NCI-H510A (cell line): ENCODE measurements at regions not wholly inside any gene's neighbourhood (a gene's known extent, or its start where the extent isn't known, plus 50 kb on each side); places are given as distances from the start of the nearest gene placed in this dataset.
"Not testable (repeated sequence)": the region's sequence is repeated elsewhere in the genome, so short reads cannot be mapped to it uniquely, and the experiment has no call there.

Experiments
- DNase-seq: peaks from one replicate; lab custom pipeline; 2025; lab: John Stamatoyannopoulos, UW

DNA sequence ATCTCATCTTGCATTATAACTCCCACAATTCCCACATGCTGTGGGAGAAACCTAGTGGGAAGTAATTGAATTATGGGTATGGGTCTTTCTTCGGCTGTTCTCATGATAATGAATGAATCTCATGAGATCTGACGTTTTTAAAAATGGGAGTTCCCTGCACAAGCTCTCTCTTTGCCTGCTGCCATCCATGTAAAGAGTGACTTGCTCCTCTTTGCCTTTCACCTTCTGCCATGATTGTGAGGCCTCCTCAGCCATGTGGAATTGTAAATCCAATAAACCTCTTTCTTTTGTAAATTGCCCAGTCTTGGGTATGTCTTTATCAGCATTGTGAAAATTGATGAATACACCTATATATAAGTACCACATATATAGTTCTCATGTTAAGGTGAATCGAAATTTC lies 961.7 kb upstream of the COX7C start:
- DNase-seq = no peak

DNA sequence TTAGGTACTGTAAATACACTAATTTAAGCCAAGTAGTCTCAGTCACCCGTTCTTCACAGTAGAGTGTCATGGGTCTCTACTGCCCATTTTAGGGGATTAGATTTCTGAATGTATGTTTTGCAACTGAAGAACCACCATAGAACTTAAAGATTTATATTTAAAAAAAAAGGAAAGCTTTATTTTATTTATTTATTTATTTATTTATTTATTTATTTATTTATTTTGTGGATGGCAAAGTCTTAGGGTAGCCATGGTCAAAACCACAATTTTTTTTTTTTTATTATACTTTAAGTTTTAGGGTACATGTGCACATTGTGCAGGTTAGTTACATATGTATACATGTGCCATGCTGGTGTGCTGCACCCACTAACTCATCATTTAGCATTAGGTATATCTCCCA lies 960.4 kb upstream of the COX7C start:
- DNase-seq = not testable (repeated sequence)

DNA sequence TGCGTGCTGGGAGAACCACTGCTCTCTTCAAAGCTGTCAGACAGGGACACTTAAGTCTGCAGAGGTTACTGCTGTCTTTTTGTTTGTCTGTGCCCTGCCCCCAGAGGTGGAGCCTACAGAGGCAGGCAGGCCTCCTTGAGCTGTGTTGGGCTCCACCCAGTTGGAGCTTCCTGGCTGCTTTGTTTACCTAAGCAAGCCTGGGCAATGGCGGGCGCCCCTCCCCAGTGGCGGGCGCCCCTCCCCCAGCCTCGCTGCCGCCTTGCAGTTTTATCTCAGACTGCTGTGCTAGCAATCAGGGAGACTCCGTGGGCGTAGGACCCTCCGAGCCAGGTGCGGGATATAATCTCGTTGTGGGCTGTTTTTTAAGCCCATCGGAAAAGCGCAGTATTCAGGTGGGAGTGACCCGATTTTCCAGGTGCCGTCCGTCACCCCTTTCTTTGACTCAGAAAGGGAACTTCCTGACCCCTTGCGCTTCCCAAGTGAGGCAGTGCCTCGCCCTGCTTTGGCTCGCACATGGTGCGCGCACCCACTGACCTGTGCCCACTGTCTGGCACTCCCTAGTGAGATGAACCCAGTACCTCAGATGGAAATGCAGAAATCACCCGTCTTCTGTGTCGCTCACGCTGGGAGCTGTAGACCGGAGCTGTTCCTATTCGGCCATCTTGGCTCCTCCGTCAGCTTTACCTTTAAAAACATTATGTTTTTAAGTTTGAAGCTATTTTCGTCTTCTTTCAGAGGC lies 954.6 kb upstream of the COX7C start:
- DNase-seq = not testable (repeated sequence)

- no peak for DNase-seq
Observed at GRCh38 chr5:85663708-85664031, 954.1 kb upstream of the COX7C start.

DNA sequence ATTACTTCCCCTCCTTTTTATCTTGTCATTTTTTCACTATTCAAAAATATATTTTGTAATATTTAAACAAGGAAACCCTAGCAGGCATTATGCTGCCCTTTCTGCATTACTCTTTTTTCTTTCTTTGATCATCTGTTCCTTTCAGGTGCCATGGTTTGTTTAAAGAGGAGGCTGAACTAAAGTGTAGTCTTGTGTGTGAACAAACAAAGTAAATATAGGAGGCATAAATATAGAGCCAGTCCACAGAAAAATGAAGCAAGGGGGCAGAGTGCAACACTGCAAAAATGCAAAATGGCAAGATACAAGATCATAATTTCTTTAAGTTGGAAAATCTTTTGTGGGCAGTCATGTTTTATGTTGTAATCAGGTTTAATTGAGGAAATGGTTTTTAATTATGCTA lies 947.3 kb upstream of the COX7C start:
- no peak for DNase-seq

GRCh38 chr5:85671223-85671970 lies 946.3 kb upstream of the COX7C start:
- DNase-seq = no peak

DNA sequence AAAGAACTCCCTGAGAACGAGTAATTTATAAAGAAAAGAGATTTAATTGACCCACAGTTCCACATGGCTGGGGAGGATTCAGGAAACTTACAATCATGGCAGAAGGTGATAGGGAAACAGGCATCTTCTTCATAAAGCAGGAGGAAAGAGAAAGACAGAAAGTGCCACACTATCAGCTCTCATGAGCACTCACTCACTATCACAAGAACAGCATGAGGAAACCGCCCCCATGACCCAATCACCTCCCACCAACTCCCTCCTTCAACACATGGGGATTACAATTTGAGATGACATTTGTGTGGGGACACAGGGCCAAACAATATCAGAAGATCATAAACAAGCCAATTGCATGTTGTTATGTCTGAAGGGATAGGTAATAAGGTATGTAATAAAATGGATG lies 935.9 kb upstream of the COX7C start:
- DNase-seq = no peak

DNA sequence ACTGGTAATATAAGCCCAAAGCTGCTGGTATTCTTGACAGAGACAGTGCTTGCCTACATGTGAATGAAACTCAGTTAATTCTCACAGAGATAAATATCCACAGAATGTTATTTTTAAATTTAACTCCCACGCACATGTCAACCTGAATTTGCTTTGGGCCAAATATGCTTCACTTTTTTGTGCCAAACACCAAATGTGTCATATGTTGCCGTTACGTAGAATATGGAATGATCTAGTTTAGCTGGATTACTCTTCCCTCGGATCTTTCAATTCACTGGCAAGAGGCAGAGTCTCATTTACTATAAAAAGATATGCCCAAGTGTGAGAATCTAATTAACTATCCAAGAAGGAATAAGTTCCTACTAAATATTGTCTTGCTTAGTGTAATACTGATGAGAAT lies 933.4 kb upstream of the COX7C start:
- no peak for DNase-seq

GRCh38 chr5:85703296-85703695 lies 914.4 kb upstream of the COX7C start:
- no peak for DNase-seq

GRCh38 chr5:85709728-85710127 lies 908.0 kb upstream of the COX7C start:
- no peak for DNase-seq

GRCh38 chr5:85716344-85717202 lies 901.2 kb upstream of the COX7C start:
- no peak for DNase-seq

DNA sequence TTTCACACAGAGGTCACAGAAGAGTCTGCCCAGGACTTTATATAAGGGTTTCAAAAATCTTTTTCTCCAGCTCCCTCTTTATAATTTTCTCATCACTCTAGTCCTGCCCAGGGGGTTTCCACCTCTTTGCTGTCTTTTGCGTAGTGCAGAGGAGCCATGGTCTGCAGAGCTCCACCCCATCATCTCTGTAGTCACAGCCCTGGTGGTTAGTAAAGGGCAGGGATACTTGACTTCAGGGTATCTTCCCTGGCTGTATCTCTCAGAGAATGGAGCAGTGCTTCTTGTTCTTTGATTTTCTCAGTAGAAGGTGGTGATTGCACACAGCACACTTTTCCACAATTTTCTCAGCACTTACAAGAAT lies 900.6 kb upstream of the COX7C start:
- DNase-seq = no peak

- DNase-seq = no peak
Observed at GRCh38 chr5:85732185-85732584, 885.6 kb upstream of the COX7C start.

DNA sequence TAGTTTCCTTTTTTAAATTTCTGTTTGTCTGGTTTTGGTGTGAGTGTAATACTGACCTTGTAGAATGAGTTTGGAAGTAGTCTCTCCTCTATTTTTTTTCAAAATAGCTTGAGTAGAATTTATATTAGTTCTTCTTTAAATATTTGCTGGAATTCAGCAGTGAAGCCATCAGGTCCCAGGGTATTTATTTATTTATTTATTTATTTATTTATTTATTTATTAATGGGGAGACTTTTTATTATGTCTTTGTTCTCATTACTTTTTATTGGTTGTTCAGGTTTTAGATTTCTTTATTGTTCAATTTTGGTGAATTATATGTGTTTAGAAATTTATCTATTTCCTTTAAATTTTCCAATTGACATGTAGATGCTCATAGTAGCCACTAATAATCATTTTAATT lies 875.8 kb upstream of the COX7C start:
- DNase-seq = no peak

GRCh38 chr5:85760519-85760918 lies 857.2 kb upstream of the COX7C start:
- no peak for DNase-seq

- DNase-seq = no peak
Observed at GRCh38 chr5:85769347-85769746, 848.4 kb upstream of the COX7C start.

- DNase-seq = no peak
Observed at GRCh38 chr5:85784746-85785145, 833.0 kb upstream of the COX7C start.

DNA sequence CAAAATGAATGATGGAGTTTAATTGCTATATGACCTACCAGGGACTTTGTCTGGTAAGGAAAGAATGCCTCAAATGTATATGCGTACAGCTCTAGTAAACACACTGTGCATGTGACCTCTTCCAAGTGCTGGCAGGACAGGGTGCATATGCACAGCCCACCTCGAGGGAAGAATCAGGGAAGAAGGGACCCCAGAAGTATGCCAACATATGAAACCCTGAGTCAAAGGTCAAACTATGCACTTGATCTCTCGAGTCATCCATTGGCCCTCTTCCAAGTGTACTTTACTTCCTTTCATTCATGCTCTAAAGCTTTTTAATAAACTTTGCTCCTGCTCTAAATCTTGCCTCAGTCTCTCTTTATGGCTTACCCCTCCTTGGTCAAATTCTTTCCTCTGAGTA lies 804.6 kb upstream of the COX7C start:
- no peak for DNase-seq

- DNase-seq = no peak
Observed at GRCh38 chr5:85814596-85814995, 803.1 kb upstream of the COX7C start.

GRCh38 chr5:85823462-85824426 lies 794.0 kb upstream of the COX7C start:
- no peak for DNase-seq

GRCh38 chr5:85838781-85839180 lies 779.0 kb upstream of the COX7C start:
- DNase-seq = no peak

DNA sequence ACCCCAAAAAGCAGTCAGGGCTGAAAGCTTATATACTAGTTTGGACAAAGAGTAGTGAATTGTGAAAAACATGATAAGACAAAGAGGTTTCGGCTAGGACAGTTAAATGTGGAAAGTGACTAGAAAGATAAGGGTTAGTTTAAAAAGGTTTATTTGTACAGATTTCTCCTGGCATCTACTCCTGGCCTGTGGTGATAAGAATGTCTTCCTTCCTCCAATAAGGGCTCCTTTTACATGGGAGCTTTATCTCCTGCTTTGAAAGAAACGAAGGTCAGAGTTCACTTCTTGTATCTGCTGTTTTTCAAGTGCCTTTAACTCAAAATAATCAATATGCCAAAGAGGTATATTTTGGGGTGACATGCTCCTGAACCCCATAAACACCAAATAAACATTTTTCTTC lies 776.1 kb upstream of the COX7C start:
- no peak for DNase-seq
